Vagina (tissue), 2 donors: ENCODE measurements at regions not wholly inside any gene's neighbourhood (a gene's known extent, or its start where the extent isn't known, plus 50 kb on each side); places are given as distances from the start of the nearest gene placed in this dataset.

Experiments
- DNase-seq, 2 donors: peaks; one replicate each; pipeline ENCODE4 v3.0.0-alpha.2; 2017; ENCODE audit errors: extremely low spot score in 2 of 2
- H3K27ac ChIP-seq: fragments of 200-600 bp; sonication (generic); one replicate; pipeline ENCODE4 v1.5.1; 2019
- H3K27me3 ChIP-seq: fragments of 200-600 bp; sonication (generic); one replicate; pipeline ENCODE4 v1.5.1; 2019
- H3K36me3 ChIP-seq, 2 donors: fragments of 200-600 bp; sonication (generic); one replicate each; pipeline ENCODE4 v1.5.1; 2017 to 2019
- H3K4me1 ChIP-seq: fragments of 200-600 bp; sonication (generic); one replicate; pipeline ENCODE4 v1.5.1; 2019
- H3K4me3 ChIP-seq, 2 donors: fragments of 200-600 bp; sonication (generic); 1 replicate in 1 of 2; 2 replicates in 1 of 2; pipeline ENCODE4 v1.5.1; 2016 to 2019
- H3K9me3 ChIP-seq: fragments of 200-600 bp; sonication (generic); one replicate; pipeline ENCODE4 v1.5.1; 2019
- POLR2A ChIP-seq, 2 donors: fragments of 450-650 bp; IDR thresholded peaks; one replicate each; pipeline ENCODE4 v1.6.1; 2017; ENCODE audit warnings: antibody characterized with exemption in 2 of 2, mild to moderate bottlenecking in 2 of 2, moderate library complexity in 2 of 2
- POLR2AphosphoS5 ChIP-seq, 2 donors: sonication (generic); formaldehyde crosslinking; IDR thresholded peaks; one replicate each; pipeline ENCODE4 v1.9.0; 2017; ENCODE audit warnings: antibody characterized with exemption in 2 of 2, mild to moderate bottlenecking in 2 of 2, low read depth in 1 of 2; ENCODE audit not compliant: insufficient read depth in 1 of 2
- intact Hi-C: fragments of 100-400 bp; cut with DNase I; formaldehyde crosslinking; loops from one replicate; pipeline ENCODE4 v1.15.1; 2023
- TF ChIP-seq, protein P1 (sequence below), 3 experiments: fragments of 450-650 bp in 2 of 3; fragments of 200-600 bp in 1 of 3; sonication (generic) in 1 of 3; IDR thresholded peaks; one replicate each; pipeline ENCODE4 v1.5.1; 2017 to 2019; ENCODE audit warnings: antibody characterized with exemption in 3 of 3, mild to moderate bottlenecking in 2 of 3, moderate library complexity in 2 of 3

DNA sequence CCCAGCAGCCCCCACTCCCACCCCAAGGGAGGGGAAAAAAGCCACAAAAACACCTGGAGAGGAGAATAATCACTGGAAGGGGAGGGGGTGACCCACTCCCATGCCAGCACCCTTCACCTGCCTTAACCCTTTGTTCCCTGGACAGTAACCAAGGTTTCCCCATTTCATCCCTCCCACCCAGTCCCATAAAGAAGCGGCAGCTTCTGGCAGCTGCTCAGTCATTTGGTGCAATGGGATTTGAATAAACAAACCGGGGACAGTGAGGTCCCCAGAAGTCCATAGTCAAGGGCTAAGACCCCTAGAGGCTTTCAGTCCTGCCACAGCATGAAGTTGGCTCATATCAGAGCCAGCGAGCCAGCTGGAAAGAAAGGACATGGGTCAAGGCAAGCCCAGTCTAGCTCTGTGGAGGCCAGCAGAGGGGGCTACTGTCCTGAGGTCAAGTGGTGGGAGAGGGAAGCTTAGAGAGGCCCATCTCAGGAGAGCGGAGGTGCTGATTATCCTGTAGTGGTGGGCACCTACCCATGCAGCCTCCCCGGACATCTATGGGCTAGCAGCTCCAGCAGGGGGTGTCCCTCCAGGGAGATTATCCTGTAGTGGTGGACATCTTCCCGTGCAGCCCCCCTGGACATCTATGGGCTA, 58.9 kb upstream of the LBX1 start:
- intact Hi-C loops = no loop called here

DNA sequence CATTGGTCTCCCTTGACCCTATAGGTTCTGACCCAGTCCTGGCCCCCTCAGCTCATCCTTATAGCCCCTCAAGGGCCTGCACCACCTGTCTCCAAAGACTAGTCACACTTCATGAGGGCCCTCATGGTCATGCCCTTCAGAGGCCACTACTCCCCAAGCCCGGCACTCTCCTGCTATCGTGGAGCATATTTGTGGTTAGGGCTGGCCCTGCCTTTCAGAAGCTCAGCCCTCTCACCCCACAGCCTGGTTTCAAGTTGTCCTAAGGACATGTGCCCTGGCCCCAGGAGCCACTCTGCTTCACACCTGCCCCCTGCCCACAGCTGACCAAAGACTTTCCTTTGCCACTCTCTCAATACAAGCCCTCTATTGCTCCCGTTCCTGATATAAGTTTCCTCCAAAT, 60.3 kb upstream of the LBX1 start:
- H3K4me1 ChIP-seq = peaks cover 13% of the 10 kb centered on the region
- H3K27me3 ChIP-seq = no peaks in the 10 kb centered on the region
- DNase-seq = no peak
- intact Hi-C loops = no loop called here
- no peaks in the 10 kb centered on the region for H3K36me3 ChIP-seq
- no peak overlapping the region for H3K27ac ChIP-seq
- no peaks in the 10 kb centered on the region for H3K9me3 ChIP-seq
- TF ChIP-seq POLR2AphosphoS5 (IDR thresholded peaks at IDR 0.05; ENCODE audit: insufficient read depth in 1 of 2, low read depth in 1 of 2) = no peak
- TF ChIP-seq POLR2A (IDR thresholded peaks at IDR 0.05) = no peak
- TF ChIP-seq, protein P1, sequence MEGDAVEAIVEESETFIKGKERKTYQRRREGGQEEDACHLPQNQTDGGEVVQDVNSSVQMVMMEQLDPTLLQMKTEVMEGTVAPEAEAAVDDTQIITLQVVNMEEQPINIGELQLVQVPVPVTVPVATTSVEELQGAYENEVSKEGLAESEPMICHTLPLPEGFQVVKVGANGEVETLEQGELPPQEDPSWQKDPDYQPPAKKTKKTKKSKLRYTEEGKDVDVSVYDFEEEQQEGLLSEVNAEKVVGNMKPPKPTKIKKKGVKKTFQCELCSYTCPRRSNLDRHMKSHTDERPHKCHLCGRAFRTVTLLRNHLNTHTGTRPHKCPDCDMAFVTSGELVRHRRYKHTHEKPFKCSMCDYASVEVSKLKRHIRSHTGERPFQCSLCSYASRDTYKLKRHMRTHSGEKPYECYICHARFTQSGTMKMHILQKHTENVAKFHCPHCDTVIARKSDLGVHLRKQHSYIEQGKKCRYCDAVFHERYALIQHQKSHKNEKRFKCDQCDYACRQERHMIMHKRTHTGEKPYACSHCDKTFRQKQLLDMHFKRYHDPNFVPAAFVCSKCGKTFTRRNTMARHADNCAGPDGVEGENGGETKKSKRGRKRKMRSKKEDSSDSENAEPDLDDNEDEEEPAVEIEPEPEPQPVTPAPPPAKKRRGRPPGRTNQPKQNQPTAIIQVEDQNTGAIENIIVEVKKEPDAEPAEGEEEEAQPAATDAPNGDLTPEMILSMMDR (IDR thresholded peaks at IDR 0.05) = no peak
- no peak overlapping the region for H3K4me3 ChIP-seq

More for the DNA sequence above, 58.9 kb upstream of the LBX1 start:
- H3K36me3 ChIP-seq = no peaks in the 10 kb centered on the region
- no peaks in the 10 kb centered on the region for H3K27me3 ChIP-seq
- H3K9me3 ChIP-seq = no peaks in the 10 kb centered on the region
- peaks cover 13% of the 10 kb centered on the region for H3K4me1 ChIP-seq
- TF ChIP-seq POLR2A (IDR thresholded peaks at IDR 0.05) = no peak
- TF ChIP-seq POLR2AphosphoS5 (IDR thresholded peaks at IDR 0.05; ENCODE audit: insufficient read depth in 1 of 2, low read depth in 1 of 2) = no peak
- TF ChIP-seq, protein P1 (IDR thresholded peaks at IDR 0.05) = no peak
- DNase-seq = no peak
- H3K4me3 ChIP-seq = no peak overlapping the region
- H3K27ac ChIP-seq = no peak overlapping the region

DNA sequence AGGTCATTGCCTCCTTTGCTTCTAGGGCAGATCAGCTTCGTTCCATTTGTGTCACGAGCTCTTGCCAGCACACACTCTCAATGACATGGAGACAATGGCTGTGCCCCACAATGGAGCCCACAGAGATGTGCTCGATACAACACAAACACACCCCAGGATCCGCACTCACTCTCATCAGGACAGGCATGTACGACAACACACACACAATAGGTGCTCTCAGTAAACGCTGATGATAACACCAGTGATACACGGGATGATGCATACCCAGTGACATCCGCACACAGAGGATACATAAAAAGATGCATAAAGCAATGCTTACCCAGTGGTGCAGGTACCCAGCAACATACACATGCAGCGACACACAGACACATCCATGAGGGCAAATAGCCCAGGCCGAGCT, 61.2 kb upstream of the LBX1 start:
- H3K27ac ChIP-seq = no peak overlapping the region
- no peaks in the 10 kb centered on the region for H3K9me3 ChIP-seq
- no peak for DNase-seq
- TF ChIP-seq POLR2AphosphoS5 (IDR thresholded peaks at IDR 0.05; ENCODE audit: insufficient read depth in 1 of 2, low read depth in 1 of 2) (no peak), POLR2A (IDR thresholded peaks at IDR 0.05) (no peak)
- TF ChIP-seq, protein P1 (IDR thresholded peaks at IDR 0.05) = no peak
- H3K4me1 ChIP-seq = peaks cover 13% of the 10 kb centered on the region
- H3K4me3 ChIP-seq = no peak overlapping the region
- no peaks in the 10 kb centered on the region for H3K36me3 ChIP-seq
- intact Hi-C loops = loop anchor here (5.0 kb wide), 1 partner anchor 68 kb away; no protein-coding TSS in a partner anchor
- H3K27me3 ChIP-seq = no peaks in the 10 kb centered on the region

DNA sequence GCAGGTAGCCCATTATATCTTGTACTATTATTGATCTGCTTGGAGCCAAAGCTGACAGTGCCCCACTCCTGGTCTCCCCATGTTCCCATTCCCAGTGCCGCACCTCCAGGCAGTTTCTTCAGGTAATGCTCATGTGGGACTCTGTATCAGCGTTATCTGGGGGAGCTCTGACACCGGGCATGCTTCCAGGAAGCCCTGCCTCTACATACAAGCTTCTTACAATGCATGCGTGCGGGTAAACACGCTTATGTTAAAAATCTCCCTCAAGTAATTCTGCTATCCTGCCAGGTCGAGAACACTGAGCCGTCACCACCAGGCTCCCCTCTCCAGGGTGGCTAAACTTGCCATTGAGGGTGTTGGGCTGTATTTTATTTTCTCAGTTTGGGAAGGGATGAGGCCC, 61.6 kb upstream of the LBX1 start:
- intact Hi-C loops = loop anchor here (5.0 kb wide), 1 partner anchor 69 kb away; no protein-coding TSS in a partner anchor
- Histone ChIP-seq H3K4me3 (no peak overlapping the region), H3K36me3 (no peaks in the 10 kb centered on the region), H3K9me3 (no peaks in the 10 kb centered on the region), H3K27ac (no peak overlapping the region), H3K27me3 (no peaks in the 10 kb centered on the region), H3K4me1 (peaks cover 13% of the 10 kb centered on the region)
- DNase-seq = no peak
- TF ChIP-seq POLR2AphosphoS5 (IDR thresholded peaks at IDR 0.05; ENCODE audit: insufficient read depth in 1 of 2, low read depth in 1 of 2) (no peak), POLR2A (IDR thresholded peaks at IDR 0.05) (no peak)
- TF ChIP-seq, protein P1 (IDR thresholded peaks at IDR 0.05) = no peak
